Dedifferentiated amniotic fluid mesenchymal stem cell (primary cell): ENCODE measurements at regions not wholly inside any gene's neighbourhood (a gene's known extent, or its start where the extent isn't known, plus 50 kb on each side); places are given as distances from the start of the nearest gene placed in this dataset.

Experiments used
- DNase-seq: peaks from one replicate; pipeline ENCODE4 v3.0.0-alpha.2; 2016; ENCODE audit errors: extremely low spot score

- no peak for DNase-seq
These were observed 168.6 kb downstream of the TRIM33 start for GRCh38 chr1:114342376-114342775.

GRCh38 chr1:114341856-114342255 is 169.1 kb downstream of the TRIM33 start:
- DNase-seq, result no peak

GRCh38 chr1:114341299-114341698 is 169.7 kb downstream of the TRIM33 start:
- DNase-seq, result no peak

- DNase-seq, result no peak
These were observed 170.1 kb downstream of the TRIM33 start for GRCh38 chr1:114340892-114341291.

- DNase-seq, result no peak
These were observed 171.6 kb downstream of the TRIM33 start for GRCh38 chr1:114339379-114339778.

- no peak for DNase-seq
These were observed 172.7 kb downstream of the TRIM33 start for GRCh38 chr1:114338191-114338890.

- DNase-seq, result no peak
These were observed 173.6 kb downstream of the TRIM33 start for GRCh38 chr1:114337417-114337816.

GRCh38 chr1:114336360-114336759 is 174.6 kb downstream of the TRIM33 start:
- no peak for DNase-seq

GRCh38 chr1:114335273-114335672 is 175.7 kb downstream of the TRIM33 start:
- DNase-seq, result no peak

GRCh38 chr1:114334297-114334696 is 176.7 kb downstream of the TRIM33 start:
- no peak for DNase-seq

GRCh38 chr1:114333690-114334089 is 177.3 kb downstream of the TRIM33 start:
- DNase-seq, result no peak

GRCh38 chr1:114331936-114332335 is 178.3 kb upstream of the SYT6 start:
- no peak for DNase-seq

- no peak for DNase-seq
These were observed 176.8 kb upstream of the SYT6 start for GRCh38 chr1:114330451-114330983.

GRCh38 chr1:114328361-114328904 is 174.8 kb upstream of the SYT6 start:
- no peak for DNase-seq

- DNase-seq, result no peak
These were observed 170.9 kb upstream of the SYT6 start for GRCh38 chr1:114324662-114324965.

GRCh38 chr1:114323959-114324661 is 170.4 kb upstream of the SYT6 start:
- DNase-seq, result no peak

- DNase-seq, result no peak
These were observed 169.1 kb upstream of the SYT6 start for GRCh38 chr1:114322734-114323133.

- DNase-seq, result no peak
These were observed 168.5 kb upstream of the SYT6 start for GRCh38 chr1:114322207-114322606.

GRCh38 chr1:114320586-114320985 is 166.9 kb upstream of the SYT6 start:
- peak; percentile 46 for DNase-seq

GRCh38 chr1:114319418-114319817 is 165.7 kb upstream of the SYT6 start:
- peak; percentile 19 for DNase-seq

- no peak for DNase-seq
These were observed 165.3 kb upstream of the SYT6 start for GRCh38 chr1:114318961-114319360.

- no peak for DNase-seq
These were observed 162.5 kb upstream of the SYT6 start for GRCh38 chr1:114316204-114316603.

- DNase-seq, result no peak
These were observed 162.0 kb upstream of the SYT6 start for GRCh38 chr1:114315631-114316030.
